Lung (tissue), 11 donors: ENCODE measurements at regions not wholly inside any gene's neighbourhood (a gene's known extent, or its start where the extent isn't known, plus 50 kb on each side); places are given as distances from the start of the nearest gene placed in this dataset.

ENCODE experiments used
- ATAC-seq: fragments of 200-7000 bp; cut with Tn5 transposase; one replicate; pipeline ENCODE4 v1.9.1; 2020; ENCODE audit warnings: moderate number of reproducible peaks; ENCODE audit not compliant: insufficient read depth, low FRiP score
- DNase-seq, 3 donors: peaks; one replicate each; pipeline ENCODE4 v3.0.0-alpha.2; 2013 to 2017
- H3K27ac ChIP-seq, 2 donors: one replicate each; pipeline ENCODE4 v1.5.1; 2013; ENCODE audit warnings: mild to moderate bottlenecking in 2 of 2, moderate library complexity in 2 of 2, control low read depth in 1 of 2, inconsistent platforms in 1 of 2, low read depth in 1 of 2, low read length in 1 of 2
- H3K27me3 ChIP-seq, 3 donors: one replicate each; pipeline ENCODE4 v1.5.1; 2013; ENCODE audit warnings: low read length in 2 of 3; ENCODE audit not compliant: control insufficient read depth in 3 of 3, insufficient read depth in 3 of 3
- H3K36me3 ChIP-seq, 4 donors: one replicate each; pipeline ENCODE4 v1.5.1; 2013; ENCODE audit warnings: low read length in 4 of 4, mild to moderate bottlenecking in 1 of 4, moderate library complexity in 1 of 4; ENCODE audit not compliant: control insufficient read depth in 4 of 4, insufficient read depth in 4 of 4
- H3K4me1 ChIP-seq, 5 donors: one replicate each; pipeline ENCODE4 v1.5.1; 2013; ENCODE audit warnings: low read length in 5 of 5, mild to moderate bottlenecking in 2 of 5, moderate library complexity in 1 of 5; ENCODE audit not compliant: control insufficient read depth in 5 of 5, insufficient read depth in 5 of 5
- H3K4me3 ChIP-seq: one replicate; pipeline ENCODE4 v1.5.1; 2013; ENCODE audit warnings: mild to moderate bottlenecking, control low read depth, moderate library complexity
- H3K9ac ChIP-seq, 2 donors: one replicate each; pipeline ENCODE4 v1.5.1; 2013; ENCODE audit warnings: low read length in 2 of 2, control low read depth in 1 of 2; ENCODE audit not compliant: insufficient read depth in 1 of 2
- H3K9me3 ChIP-seq, 4 donors: one replicate each; pipeline ENCODE4 v1.5.1; 2013; ENCODE audit warnings: low read length in 3 of 4, mild to moderate bottlenecking in 1 of 4, moderate library complexity in 1 of 4; ENCODE audit not compliant: control insufficient read depth in 4 of 4, insufficient read depth in 3 of 4
- CTCF ChIP-seq: IDR thresholded peaks from 2 replicates; pipeline ENCODE4 v1.5.1; 2012; ENCODE audit warnings: mild to moderate bottlenecking; ENCODE audit errors: control extremely low read depth, extremely low read depth
- WGBS, 2 donors: extraction: QIAGEN DNeasy Blood & Tissue Kit; methylation state at CpG; one replicate each; pipeline ENCODE4 v1.1.7; 2013; 5-methylcytosine and 5-hydroxymethylcytosine counted together
- donor health status: control.
- donor health status: control.
- donor health status: Bipolar disorder and iron deficiency.
- donor health status: healthy.
- donor health status: DM: yes; HTN: yes; CAD: no.

- Histone ChIP-seq H3K9me3 (peaks cover 0 to 5% (median 0%) of the 10 kb centered on the region in 4 donors), H3K36me3 (no peaks in the 10 kb centered on the region), H3K4me1 (no peaks in the 10 kb centered on the region), H3K27ac (no peak overlapping the region), H3K9ac (no peak overlapping the region), H3K4me3 (no peak overlapping the region), H3K27me3 (no peaks in the 10 kb centered on the region)
- DNase-seq = no peak
- no peak for ATAC-seq
- TF ChIP-seq CTCF = no peak
- WGBS, 2 donors = 90 to 96% methylated on average over 3 of the region's 3 CpGs
Observed at GRCh38 chr19:13644645-13645044, 119.7 kb upstream of the MRI1 start.

GRCh38 chr19:13640611-13641010, 123.7 kb upstream of the MRI1 start:
- ATAC-seq (no peak), DNase-seq (no peak)

GRCh38 chr19:13639342-13639929, 124.9 kb upstream of the MRI1 start:
- WGBS, 2 donors = 77% methylated on average over 7 of the region's 7 CpGs
- TF ChIP-seq CTCF = no peak
- Histone ChIP-seq H3K4me3 (no peak overlapping the region), H3K36me3 (no peaks in the 10 kb centered on the region), H3K9me3 (peaks cover 0 to 15% (median 0%) of the 10 kb centered on the region in 4 donors), H3K27ac (no peak overlapping the region), H3K9ac (no peak overlapping the region), H3K27me3 (no peaks in the 10 kb centered on the region), H3K4me1 (no peaks in the 10 kb centered on the region)
- DNase-seq = no peak
- no peak for ATAC-seq

More at GRCh38 chr19:13640611-13641010, 123.7 kb upstream of the MRI1 start:
- Histone ChIP-seq H3K4me1 (no peaks in the 10 kb centered on the region), H3K27me3 (no peaks in the 10 kb centered on the region), H3K4me3 (no peak overlapping the region), H3K9me3 (peaks cover 0 to 15% (median 0%) of the 10 kb centered on the region in 4 donors), H3K27ac (no peak overlapping the region), H3K9ac (no peak overlapping the region), H3K36me3 (no peaks in the 10 kb centered on the region)
- WGBS, 2 donors = 84 to 96% methylated on average over 1 of the region's 1 CpG
- no peak for TF ChIP-seq CTCF

- Histone ChIP-seq H3K9me3 (peaks cover 0 to 12% (median 0%) of the 10 kb centered on the region in 4 donors), H3K9ac (no peak overlapping the region), H3K4me1 (peaks cover 0 to 6% (median 0%) of the 10 kb centered on the region in 5 donors), H3K4me3 (no peak overlapping the region), H3K27me3 (no peaks in the 10 kb centered on the region), H3K36me3 (no peaks in the 10 kb centered on the region), H3K27ac (no peak overlapping the region)
- DNase-seq (no peak), ATAC-seq (no peak)
- WGBS, 2 donors = 88 to 91% methylated on average over 6 of the region's 6 CpGs
- TF ChIP-seq CTCF = no peak
Observed at GRCh38 chr19:13637664-13638063, 126.7 kb upstream of the MRI1 start.
